Neural cell (in vitro differentiated cells): ENCODE measurements at regions not wholly inside any gene's neighbourhood (a gene's known extent, or its start where the extent isn't known, plus 50 kb on each side); places are given as distances from the start of the nearest gene placed in this dataset.

Experiments
- CTCF ChIP-seq: fragments of 450-650 bp; IDR thresholded peaks from 2 replicates; pipeline ENCODE4 v1.5.1; 2014; ENCODE audit warnings: antibody characterized with exemption, mild to moderate bottlenecking, moderate library complexity; ENCODE audit not compliant: poor library complexity, severe bottlenecking
- EP300 ChIP-seq: fragments of 450-650 bp; conservative IDR thresholded peaks from 2 replicates; pipeline ENCODE4 v1.6.1; 2014; ENCODE audit warnings: antibody characterized with exemption, mild to moderate bottlenecking, moderate library complexity; ENCODE audit not compliant: poor library complexity, severe bottlenecking
- POLR2AphosphoS5 ChIP-seq: IDR thresholded peaks from 2 replicates; pipeline ENCODE4 v1.6.1; 2012
- RAD21 ChIP-seq: fragments of 450-650 bp; conservative IDR thresholded peaks from 2 replicates; pipeline ENCODE4 v1.6.1; 2014; ENCODE audit warnings: antibody characterized with exemption, mild to moderate bottlenecking, moderate library complexity
- TAF1 ChIP-seq: IDR thresholded peaks from 2 replicates; pipeline ENCODE4 v1.6.1; 2012; ENCODE audit warnings: low read depth

GRCh38 chr13:69485991-69486592 lies 621.5 kb upstream of the ATXN8OS start:
- no peak for TF ChIP-seq CTCF
- no peak for TF ChIP-seq TAF1
- TF ChIP-seq EP300: no peak
- no peak for TF ChIP-seq POLR2AphosphoS5
- TF ChIP-seq RAD21: no peak
